Right lobe of liver (tissue), 4 donors: ENCODE measurements at regions not wholly inside any gene's neighbourhood (a gene's known extent, or its start where the extent isn't known, plus 50 kb on each side); places are given as distances from the start of the nearest gene placed in this dataset.

Source experiments
- CTCF ChIP-seq, 4 donors: fragments of 200-600 bp in 3 of 4; fragments of 450-650 bp in 1 of 4; IDR thresholded peaks; one replicate each; pipeline versions ENCODE4 v1.5.1 to v1.8.0; 2016 to 2022; ENCODE audit warnings: antibody characterized with exemption in 4 of 4, mild to moderate bottlenecking in 2 of 4
- POLR2A ChIP-seq: fragments of 450-650 bp; IDR thresholded peaks from one replicate; pipeline ENCODE4 v1.6.1; 2017; ENCODE audit warnings: antibody characterized with exemption, mild to moderate bottlenecking
- donor health status: DM: no; HTN: no; CAD: no.
- donor health status: DM: no; HTN: no; CAD: no.
- donor health status: DM: no; HTN: yes; CAD: no.

GRCh38 chr13:80817979-80818378, 477.1 kb upstream of the SPRY2 start:
- TF ChIP-seq CTCF (IDR thresholded peaks at IDR 0.05): no peak
- TF ChIP-seq POLR2A: no peak
